Transverse colon (tissue), 3 donors: ENCODE measurements at regions not wholly inside any gene's neighbourhood (a gene's known extent, or its start where the extent isn't known, plus 50 kb on each side); places are given as distances from the start of the nearest gene placed in this dataset.

Experiments used
- EP300 ChIP-seq: sonication (generic); formaldehyde crosslinking; IDR thresholded peaks from one replicate; pipeline ENCODE4 v1.6.1; 2017; ENCODE audit warnings: antibody characterized with exemption, low read depth
- TF ChIP-seq, protein P1 (sequence below), 5 experiments: fragments of 200-600 bp in 3 of 5; fragments of 450-650 bp in 2 of 5; sonication (generic) in 3 of 5; IDR thresholded peaks; 1 replicate in 2 of 5; 2 replicates in 3 of 5; pipeline ENCODE4 v1.5.1; 2016 to 2017; ENCODE audit warnings: antibody characterized with exemption in 5 of 5, inconsistent platforms in 3 of 5, mild to moderate bottlenecking in 2 of 5, moderate library complexity in 1 of 5

DNA sequence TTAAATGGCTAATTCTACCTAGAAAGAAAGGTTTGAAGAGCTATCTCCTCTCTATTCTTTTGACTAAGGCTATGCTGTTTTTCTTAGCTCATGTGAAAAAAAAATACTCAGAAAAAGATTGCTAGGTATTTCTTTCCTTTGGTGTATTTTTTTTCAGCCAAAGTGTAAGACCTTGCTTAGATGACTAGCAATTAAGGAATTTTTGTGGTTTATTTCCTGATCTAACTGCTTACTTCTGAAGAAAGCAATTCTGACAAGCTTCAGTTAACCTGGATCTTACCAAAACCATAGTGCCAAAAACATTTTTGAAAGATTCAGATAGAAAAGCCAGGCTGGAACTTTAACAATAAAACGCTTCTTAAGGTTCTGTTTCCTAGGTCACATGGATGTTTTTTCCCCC lies 315.6 kb downstream of the SOX2 start:
- TF ChIP-seq EP300 = no peak
- TF ChIP-seq, protein P1, sequence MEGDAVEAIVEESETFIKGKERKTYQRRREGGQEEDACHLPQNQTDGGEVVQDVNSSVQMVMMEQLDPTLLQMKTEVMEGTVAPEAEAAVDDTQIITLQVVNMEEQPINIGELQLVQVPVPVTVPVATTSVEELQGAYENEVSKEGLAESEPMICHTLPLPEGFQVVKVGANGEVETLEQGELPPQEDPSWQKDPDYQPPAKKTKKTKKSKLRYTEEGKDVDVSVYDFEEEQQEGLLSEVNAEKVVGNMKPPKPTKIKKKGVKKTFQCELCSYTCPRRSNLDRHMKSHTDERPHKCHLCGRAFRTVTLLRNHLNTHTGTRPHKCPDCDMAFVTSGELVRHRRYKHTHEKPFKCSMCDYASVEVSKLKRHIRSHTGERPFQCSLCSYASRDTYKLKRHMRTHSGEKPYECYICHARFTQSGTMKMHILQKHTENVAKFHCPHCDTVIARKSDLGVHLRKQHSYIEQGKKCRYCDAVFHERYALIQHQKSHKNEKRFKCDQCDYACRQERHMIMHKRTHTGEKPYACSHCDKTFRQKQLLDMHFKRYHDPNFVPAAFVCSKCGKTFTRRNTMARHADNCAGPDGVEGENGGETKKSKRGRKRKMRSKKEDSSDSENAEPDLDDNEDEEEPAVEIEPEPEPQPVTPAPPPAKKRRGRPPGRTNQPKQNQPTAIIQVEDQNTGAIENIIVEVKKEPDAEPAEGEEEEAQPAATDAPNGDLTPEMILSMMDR (IDR thresholded peaks at IDR 0.05) = no peak
